GM12878 (cell line): ENCODE measurements at regions not wholly inside any gene's neighbourhood (a gene's known extent, or its start where the extent isn't known, plus 50 kb on each side); places are given as distances from the start of the nearest gene placed in this dataset.

Experiments
- CHD1 ChIP-seq: IDR thresholded peaks from 2 replicates; pipeline ENCODE4 v1.6.1; 2012; ENCODE audit warnings: low read depth, low read length, improper control_type of control experiment
- ETV6 ChIP-seq, 2 experiments: fragments of 450-650 bp in 1 of 2; IDR thresholded peaks in 1 of 2; conservative IDR thresholded peaks in 1 of 2; 2 replicates each; pipeline ENCODE4 v1.6.1; 2014; ENCODE audit warnings: antibody characterized with exemption in 1 of 2, borderline replicate concordance in 1 of 2, low read depth in 1 of 2, mild to moderate bottlenecking in 1 of 2, moderate library complexity in 1 of 2
- KLF5 ChIP-seq: fragments of 450-650 bp; IDR thresholded peaks from 2 replicates; pipeline ENCODE4 v1.6.1; 2014; ENCODE audit warnings: mild to moderate bottlenecking; ENCODE audit not compliant: partially characterized antibody
- NFYB ChIP-seq: IDR thresholded peaks from 2 replicates; pipeline ENCODE4 v1.6.1; 2011; ENCODE audit warnings: low read depth, mild to moderate bottlenecking, low read length, improper control_type of control experiment, moderate library complexity; ENCODE audit not compliant: insufficient read depth
- NRF1 ChIP-seq: conservative IDR thresholded peaks from 2 replicates; pipeline ENCODE4 v1.6.1; 2011; ENCODE audit warnings: mild to moderate bottlenecking, low read depth, low read length, improper control_type of control experiment
- PML ChIP-seq: IDR thresholded peaks from 2 replicates; pipeline ENCODE4 v1.6.1; 2012; ENCODE audit warnings: low read length, inconsistent platforms
- POLR2AphosphoS2 ChIP-seq: IDR thresholded peaks from 2 replicates; pipeline ENCODE4 v1.6.1; 2011; ENCODE audit warnings: low read depth, mild to moderate bottlenecking, low read length, improper control_type of control experiment, moderate library complexity
- POLR2AphosphoS5 ChIP-seq: IDR thresholded peaks from 2 replicates; pipeline ENCODE4 v1.6.1; 2011; ENCODE audit warnings: mild to moderate bottlenecking, low read length, inconsistent platforms
- SMC3 ChIP-seq: IDR thresholded peaks from 2 replicates; pipeline ENCODE4 v1.6.1; 2011; ENCODE audit warnings: low read length, improper control_type of control experiment, borderline replicate concordance
- SUZ12 ChIP-seq: fragments of 200-600 bp; sonication (generic); IDR thresholded peaks from one replicate; pipeline ENCODE4 v1.6.1; 2018; ENCODE audit warnings: antibody characterized with exemption, mild to moderate bottlenecking; ENCODE audit not compliant: unreplicated experiment
- TF ChIP-seq, protein P1 (sequence below), 3 experiments: IDR thresholded peaks in 2 of 3; conservative IDR thresholded peaks in 1 of 3; 2 replicates each; pipeline ENCODE4 v1.5.1; 2011; ENCODE audit warnings: low read depth in 3 of 3, low read length in 3 of 3, mild to moderate bottlenecking in 3 of 3, control low read depth in 2 of 3, moderate library complexity in 2 of 3, inconsistent platforms in 1 of 3, mixed read lengths in 1 of 3; ENCODE audit not compliant: control insufficient read depth in 2 of 3, insufficient read depth in 1 of 3; ENCODE audit errors: extremely low read depth in 1 of 3
- TF ChIP-seq, protein P2 (sequence below): fragments of 450-650 bp; IDR thresholded peaks from 2 replicates; pipeline ENCODE4 v1.6.1; 2017; ENCODE audit warnings: mild to moderate bottlenecking

DNA sequence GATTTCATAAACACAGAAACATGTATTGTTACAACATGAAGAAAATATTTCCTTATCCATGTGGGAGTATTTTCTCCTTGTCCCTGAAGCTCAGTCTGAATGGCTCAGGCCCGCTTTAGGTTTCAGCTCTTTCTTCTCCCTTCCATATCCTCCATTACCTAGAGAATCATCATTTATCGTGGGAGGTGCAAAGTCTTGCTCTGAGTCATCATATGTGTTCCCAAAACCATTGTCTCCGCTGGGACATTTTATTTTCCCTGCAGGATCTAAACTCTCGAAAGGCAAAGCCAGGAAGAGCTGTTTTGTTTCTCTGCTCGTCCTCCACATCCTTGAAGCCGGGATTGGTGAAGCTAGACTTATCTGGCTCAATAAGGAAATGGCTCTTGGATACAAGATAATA, 571.2 kb downstream of the EDEM1 start:
- TF ChIP-seq ETV6 (conservative IDR thresholded peaks at IDR 0.05 in 1 of 2, IDR thresholded peaks at IDR 0.05 in 1 of 2; ENCODE audit: borderline replicate concordance in 1 of 2, low read depth in 1 of 2) = no peak
- TF ChIP-seq NFYB = no peak
- TF ChIP-seq, protein P1, sequence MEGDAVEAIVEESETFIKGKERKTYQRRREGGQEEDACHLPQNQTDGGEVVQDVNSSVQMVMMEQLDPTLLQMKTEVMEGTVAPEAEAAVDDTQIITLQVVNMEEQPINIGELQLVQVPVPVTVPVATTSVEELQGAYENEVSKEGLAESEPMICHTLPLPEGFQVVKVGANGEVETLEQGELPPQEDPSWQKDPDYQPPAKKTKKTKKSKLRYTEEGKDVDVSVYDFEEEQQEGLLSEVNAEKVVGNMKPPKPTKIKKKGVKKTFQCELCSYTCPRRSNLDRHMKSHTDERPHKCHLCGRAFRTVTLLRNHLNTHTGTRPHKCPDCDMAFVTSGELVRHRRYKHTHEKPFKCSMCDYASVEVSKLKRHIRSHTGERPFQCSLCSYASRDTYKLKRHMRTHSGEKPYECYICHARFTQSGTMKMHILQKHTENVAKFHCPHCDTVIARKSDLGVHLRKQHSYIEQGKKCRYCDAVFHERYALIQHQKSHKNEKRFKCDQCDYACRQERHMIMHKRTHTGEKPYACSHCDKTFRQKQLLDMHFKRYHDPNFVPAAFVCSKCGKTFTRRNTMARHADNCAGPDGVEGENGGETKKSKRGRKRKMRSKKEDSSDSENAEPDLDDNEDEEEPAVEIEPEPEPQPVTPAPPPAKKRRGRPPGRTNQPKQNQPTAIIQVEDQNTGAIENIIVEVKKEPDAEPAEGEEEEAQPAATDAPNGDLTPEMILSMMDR (IDR thresholded peaks at IDR 0.05 in 2 of 3, conservative IDR thresholded peaks at IDR 0.05 in 1 of 3; ENCODE audit: control insufficient read depth in 2 of 3, extremely low read depth in 1 of 3, insufficient read depth in 1 of 3, low read depth in 3 of 3, low read length in 3 of 3) = no peak
- no peak for TF ChIP-seq POLR2AphosphoS5
- no peak for TF ChIP-seq NRF1
- TF ChIP-seq KLF5 = no peak
- no peak for TF ChIP-seq PML
- TF ChIP-seq CHD1 = no peak
- no peak for TF ChIP-seq SMC3
- TF ChIP-seq, protein P2, sequence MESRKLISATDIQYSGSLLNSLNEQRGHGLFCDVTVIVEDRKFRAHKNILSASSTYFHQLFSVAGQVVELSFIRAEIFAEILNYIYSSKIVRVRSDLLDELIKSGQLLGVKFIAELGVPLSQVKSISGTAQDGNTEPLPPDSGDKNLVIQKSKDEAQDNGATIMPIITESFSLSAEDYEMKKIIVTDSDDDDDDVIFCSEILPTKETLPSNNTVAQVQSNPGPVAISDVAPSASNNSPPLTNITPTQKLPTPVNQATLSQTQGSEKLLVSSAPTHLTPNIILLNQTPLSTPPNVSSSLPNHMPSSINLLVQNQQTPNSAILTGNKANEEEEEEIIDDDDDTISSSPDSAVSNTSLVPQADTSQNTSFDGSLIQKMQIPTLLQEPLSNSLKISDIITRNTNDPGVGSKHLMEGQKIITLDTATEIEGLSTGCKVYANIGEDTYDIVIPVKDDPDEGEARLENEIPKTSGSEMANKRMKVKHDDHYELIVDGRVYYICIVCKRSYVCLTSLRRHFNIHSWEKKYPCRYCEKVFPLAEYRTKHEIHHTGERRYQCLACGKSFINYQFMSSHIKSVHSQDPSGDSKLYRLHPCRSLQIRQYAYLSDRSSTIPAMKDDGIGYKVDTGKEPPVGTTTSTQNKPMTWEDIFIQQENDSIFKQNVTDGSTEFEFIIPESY = no peak
- TF ChIP-seq POLR2AphosphoS2 = no peak
- no peak for TF ChIP-seq SUZ12
